NCI-H82 treated with DMSO at 0.1 percent for 48 hours (cell line): ENCODE measurements at regions not wholly inside any gene's neighbourhood (a gene's known extent, or its start where the extent isn't known, plus 50 kb on each side); places are given as distances from the start of the nearest gene placed in this dataset.

Source experiments
- DNase-seq: peaks from one replicate; lab custom pipeline; 2025; ENCODE audit not compliant: unreplicated experiment; lab: John Stamatoyannopoulos, UW

DNA sequence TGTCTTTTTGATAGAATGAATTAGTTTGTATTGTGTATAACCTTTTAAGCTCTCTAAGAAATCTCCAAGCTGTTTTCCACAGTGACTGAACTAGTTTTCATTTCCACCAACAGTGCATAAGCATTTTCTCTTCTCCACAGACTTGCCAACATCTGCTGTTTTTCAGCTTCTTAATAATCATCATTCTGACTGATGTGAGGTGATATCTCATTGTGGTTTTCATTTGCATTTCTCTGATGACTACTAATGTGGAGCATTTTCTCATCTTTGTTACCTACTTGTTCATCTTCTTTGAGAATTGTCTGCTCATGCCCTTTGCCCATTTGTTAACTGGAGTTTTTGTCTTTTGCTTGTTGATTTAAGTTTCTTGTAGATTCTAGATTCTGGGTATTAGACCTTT is 777.5 kb downstream of the OTOL1 start:
- DNase-seq: no peak

DNA sequence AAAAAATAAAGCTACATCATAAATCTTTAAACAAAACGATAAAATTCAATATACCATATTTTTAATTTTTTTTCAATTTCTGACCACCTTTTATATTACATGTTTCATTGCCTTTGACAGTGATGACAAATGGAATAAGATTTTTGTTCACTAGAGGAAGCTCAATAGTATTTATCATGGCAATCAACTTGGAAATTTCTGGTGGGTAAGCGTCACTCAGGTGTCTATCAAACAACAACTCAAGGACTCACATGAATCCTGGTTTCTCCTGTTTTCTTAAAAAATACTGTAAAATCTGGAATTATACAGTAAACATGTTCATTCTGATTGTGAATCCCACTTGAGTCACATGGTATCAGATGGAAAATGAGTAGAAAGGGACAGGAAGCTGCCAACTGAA is 782.2 kb downstream of the OTOL1 start:
- DNase-seq: no peak

DNA sequence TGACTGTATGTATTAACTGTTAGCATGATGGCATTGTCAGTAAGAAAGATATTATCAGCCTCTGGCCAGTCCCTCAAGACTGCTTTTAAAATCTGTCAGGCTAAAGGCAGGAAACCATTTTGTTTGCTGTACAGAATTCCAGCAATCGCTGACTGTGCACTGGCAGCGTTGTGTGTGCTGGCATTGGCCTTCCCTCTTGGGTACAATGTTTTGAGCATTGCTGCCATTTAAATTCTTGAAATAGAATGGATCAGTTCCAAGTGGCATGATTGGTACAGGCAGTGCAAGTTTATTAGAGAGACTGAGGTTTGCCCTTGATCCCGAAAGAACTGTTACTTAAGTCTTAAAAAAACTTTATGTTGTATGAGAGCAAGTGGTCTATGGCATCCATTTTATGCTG is 788.7 kb downstream of the OTOL1 start:
- no peak for DNase-seq

DNA sequence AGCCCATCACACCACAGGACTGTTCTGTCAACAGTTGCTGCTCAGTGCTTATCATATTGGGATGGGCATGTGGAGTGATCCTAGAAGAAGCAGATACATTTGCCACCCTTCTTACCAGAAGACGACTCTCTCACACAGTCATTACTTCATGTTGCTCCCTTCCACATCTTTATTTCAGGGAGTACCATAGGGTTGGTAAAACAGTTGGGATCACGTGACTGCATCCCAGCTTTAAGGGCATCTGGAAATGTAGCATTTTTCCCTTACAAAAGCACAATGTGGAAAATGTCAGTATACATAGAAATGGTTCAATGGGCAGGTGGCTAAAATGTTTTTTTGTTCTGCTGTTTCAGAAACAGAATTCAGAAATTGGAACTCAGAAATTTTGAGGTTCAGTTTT is 791.0 kb downstream of the OTOL1 start:
- no peak for DNase-seq

DNA sequence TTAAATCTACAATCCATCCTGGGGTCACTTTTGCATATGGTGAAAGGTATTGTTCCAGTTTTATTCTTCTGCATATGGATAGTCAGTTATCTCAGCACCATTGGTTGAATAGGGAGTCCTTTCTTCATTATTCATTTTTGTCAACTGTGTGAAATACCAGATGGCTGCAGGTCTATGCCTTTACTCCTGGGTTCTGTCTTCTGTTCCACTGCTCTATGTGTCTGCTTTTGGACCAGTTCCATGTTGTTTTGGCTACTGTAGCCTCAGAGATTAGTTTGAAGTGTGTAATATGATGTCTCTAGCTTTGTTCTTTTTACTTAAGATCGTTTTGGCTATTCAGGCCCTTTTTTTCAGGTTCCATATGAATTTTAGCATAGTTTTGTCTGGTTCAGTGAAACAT is 795.8 kb downstream of the OTOL1 start:
- DNase-seq: no peak

DNA sequence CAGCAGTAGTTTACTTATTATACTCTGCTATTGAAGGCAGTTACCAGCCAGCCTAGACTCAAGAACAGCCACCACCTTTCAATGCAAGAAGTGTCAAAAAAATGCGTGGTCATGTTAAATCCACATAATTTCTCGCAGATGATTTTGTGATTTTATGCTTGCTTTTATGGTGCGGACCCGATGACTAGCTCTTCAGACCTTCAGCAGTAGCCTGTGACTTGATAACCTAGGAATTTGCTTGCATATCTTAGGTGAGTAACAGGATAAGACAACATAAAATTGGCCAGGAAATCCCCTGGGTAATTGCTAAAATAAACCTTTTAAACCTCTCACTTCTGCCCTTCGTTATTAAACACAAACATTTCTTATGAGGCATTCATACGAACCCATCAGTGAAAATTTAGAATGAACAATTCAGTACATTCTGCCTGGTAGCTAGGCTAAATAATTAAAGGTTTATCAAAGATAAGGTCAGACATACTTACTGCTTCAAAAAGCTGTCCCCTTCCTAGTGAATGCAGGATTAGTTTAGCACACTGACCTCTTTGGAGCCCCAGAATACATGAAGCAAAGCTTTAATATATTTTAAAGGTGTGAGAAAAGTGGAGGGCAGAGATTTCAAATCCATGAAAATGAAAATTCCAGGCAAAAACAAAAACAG is 798.8 kb downstream of the OTOL1 start:
- no peak for DNase-seq

DNA sequence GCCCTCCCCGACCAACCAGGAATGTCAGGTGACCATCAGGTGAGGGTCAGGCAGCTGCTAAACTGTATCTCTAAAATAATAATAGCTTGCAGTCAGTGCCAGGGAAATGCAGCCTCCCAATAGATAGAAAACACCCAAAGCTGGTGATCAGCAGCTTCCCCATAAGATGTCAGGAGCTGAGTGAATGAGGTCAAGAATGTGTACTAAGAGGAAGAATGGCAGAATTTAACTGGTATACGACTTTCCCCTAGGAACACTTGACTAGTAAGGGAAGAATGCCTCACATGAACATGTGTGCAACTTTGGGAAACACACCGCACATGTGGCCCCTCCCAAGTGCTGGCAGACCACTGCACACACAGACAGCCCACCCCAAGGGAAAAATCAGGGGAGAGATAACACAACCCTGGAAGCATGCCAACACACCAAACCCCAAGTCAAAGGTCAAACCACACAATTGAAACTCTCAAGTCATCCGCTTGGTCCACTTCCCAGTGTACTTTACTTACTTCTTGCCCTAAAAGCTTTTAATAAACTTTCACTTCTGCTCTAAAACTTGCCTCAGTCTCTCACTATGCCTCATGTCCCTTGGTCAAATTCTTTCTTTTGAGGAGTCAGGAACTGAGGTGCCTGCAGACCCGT is 806.5 kb downstream of the OTOL1 start:
- DNase-seq: no peak

DNA sequence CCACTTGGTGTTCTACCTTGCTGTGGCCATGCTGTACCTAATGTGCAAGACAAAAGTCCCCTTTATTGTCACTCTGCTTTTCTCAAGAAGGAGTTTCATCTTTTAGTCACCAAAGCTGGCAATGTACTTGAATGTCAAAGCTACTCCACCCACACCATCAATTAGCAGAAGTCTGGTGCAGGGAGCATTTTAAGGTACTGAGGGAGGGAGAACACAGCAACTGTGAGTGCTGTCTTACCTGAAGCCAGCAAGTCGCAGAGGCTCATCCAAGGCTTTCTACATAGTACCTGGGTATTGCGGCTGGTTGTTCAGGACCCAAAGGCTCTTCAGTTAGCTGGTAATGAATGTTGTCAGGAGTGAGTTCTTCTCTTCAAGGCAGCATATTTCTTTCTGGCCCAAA is 820.4 kb downstream of the OTOL1 start:
- DNase-seq: no peak

DNA sequence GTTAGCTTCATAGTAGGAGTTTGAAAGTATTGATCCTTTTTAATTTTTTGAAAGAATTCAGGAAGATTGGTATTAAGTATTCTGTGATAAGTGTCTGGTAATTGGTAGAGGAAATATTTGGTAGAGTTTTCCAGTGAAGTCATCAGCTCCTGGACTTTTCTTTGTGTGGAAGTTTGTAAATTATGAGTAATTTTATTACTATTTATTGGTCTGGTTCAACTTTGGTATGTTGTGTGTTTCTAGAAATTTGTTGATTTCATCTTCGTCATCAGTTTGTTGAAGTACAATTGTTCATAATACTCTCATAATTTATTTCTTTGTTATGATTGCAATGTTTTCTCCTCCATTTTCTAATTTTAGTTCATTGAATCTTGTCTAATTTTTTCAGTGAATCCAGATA is 832.0 kb downstream of the OTOL1 start:
- DNase-seq: no peak

DNA sequence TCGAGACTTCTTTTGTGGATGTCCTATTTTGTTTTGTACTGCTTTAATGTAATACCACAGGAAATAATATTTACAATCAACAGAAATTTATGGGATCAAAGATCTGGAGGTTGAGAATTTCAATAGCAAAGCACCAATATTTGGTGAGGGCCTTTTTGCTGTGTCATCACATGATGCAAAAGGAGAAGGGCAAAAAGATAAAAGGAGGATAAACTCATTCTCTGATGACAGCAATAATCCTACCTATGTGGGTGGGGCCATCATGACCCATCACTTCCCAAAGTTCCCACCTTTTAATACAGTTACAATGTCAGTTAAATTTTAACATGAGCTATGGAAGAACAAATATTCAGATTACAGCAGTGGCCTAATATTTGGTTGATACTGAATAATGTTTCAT is 832.9 kb downstream of the OTOL1 start:
- DNase-seq: no peak

DNA sequence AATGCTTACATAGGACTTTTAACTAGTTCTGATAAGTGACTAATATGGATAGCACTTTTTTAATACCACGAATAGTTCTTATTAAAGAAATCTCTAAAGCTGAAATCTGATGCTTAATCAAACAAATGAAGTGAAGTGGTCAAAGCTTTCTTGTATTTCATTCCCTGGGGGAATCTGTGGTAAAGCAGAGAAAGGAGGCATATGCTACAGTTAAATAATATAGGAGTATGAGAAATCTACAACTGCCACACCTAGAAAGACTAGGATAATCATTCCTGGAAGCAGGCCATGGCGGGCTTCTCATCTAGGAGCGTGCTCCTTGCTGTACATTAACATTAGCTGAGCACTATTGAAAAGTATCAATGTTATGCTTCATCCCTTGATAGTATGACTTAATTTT is 835.7 kb downstream of the OTOL1 start:
- DNase-seq: no peak

DNA sequence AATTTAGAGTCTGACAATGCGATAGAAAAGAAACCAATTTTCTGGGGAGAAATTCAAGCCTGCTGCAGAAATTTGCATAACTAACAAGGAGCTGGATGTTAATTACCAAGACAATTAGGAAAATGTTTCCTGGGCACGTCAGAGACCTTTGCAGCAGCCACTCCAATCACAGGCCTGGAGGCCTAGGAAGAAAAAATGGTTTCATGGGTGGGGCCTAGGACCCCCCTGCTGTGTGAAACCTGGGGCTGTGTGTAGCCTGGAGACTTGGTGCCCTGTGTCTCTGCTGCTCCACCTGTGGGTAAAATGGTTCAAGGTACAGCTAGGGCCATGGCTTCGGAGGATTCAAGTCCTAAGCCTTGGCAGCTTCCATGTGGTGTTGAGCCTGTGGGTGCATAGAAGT is 837.9 kb downstream of the OTOL1 start:
- no peak for DNase-seq

DNA sequence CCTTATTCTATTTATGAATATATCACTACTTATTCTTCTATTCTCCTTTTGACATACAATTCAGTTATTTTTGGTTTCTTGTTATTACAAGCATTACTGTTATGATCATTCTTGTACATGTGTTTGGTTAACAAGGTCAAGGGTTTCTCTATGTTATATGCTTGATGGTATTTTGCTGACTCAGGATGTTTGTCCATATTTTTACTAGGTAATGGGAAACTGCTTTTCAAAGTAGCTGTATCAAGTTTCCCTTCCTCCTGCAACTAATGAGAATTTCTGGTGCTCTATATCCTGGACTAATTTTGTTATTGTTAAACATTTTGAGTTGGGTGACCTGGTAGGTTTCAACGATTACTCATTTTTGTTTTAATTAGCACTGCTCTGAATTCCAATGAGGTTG is 841.0 kb downstream of the OTOL1 start:
- DNase-seq: no peak

DNA sequence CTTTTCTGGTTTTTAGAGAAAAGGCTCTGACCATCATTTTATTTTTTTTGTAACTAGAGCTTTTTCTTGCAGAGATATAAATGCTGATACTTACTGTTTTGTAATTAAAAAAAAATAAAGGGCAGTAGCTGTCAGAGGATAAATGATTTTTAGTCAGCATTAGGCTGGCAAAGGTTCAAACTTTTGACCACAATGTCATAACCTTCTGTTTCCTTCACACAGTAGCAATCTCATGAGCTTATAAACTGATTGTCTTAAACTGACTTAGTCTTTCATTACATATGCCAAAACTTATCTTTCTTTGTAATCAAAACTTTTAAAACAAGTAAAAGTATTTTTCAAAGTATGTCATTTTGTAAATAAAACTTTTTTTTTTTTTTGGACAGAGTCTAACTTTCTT is 841.9 kb downstream of the OTOL1 start:
- DNase-seq: no peak

DNA sequence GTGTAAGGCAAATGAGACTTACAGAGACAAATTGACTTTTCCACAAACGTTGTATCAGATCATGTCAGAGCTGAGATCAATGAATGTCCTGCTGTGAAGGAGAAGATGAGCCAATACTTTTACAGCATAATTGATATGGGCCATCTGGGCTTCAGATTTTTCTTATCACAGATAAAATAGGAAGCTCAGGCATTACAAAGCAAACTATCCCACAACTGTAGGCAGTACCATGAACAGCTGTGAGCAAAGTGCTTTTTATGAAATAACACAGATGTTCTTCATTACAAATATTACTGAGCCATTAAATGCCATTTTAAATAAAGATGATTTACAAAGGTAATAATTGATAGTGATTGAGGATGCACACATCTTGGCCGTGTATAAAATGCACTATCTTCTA is 852.3 kb downstream of the OTOL1 start:
- DNase-seq: no peak

DNA sequence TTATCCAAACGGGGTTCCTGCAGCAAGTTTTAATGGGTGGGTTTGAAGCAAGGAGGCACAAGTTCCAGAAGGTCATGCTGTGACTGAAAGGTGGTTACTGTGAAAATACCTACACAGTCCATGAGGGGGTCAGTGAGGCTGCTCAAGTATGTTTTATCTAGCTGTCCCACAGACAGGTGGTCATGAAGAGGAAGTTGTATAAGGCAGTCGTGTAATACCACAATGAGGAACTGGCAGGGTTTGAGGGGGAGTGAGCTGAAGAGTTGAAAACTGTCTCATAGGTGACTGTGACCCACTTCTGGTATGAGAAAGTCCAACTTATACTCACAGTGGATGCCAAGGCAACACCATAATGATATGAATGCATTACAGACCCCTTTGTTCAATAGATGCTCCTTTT is 856.8 kb downstream of the OTOL1 start:
- DNase-seq: no peak

DNA sequence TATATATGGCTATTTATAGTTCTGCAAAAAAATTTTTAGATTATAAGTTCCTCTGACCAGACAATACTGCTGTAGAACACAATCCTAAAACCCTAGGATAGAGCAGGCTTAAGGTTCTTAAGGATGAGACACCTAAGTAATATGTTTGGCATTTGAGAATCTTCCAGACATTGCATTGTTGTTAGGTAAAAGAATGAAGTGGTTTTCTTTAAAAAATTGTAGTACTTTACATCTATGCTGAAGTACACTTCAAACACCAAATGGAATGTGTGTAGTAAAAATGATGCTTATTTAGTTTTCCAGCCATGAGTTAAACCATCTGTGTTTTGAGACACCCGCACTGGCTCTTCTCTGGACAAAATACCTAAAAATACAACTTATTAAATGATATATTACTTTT is 857.7 kb downstream of the OTOL1 start:
- DNase-seq: no peak

DNA sequence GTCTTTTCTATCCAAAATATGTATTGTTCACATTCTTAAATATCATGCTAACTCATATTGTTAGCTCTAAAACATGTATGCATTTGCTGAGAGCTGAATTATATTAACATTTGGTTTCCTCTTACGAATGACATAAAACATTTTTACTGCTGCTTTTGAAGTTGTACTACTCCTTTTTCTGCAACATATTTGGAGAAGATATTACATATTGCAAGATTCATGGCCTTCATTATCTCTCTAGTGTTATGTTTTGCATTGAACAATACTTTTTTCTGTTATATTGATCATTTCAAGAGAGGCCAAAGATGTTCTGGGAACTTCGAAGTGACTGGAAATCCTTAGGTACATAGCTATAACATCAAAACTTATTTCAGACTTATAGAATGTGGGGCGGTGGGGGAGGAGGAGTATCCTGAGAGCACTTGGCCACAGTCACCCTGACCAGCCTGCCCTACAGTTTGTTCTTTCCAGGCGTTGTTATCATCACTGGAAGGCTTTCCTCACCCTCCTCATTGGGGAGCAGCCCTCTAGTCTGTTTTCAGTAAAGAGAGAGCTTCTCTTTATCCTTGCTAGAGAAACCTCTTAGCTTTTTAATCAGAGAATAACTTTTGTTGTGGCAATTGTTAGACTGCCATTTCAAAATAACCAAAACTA is 868.6 kb downstream of the OTOL1 start:
- DNase-seq: no peak

DNA sequence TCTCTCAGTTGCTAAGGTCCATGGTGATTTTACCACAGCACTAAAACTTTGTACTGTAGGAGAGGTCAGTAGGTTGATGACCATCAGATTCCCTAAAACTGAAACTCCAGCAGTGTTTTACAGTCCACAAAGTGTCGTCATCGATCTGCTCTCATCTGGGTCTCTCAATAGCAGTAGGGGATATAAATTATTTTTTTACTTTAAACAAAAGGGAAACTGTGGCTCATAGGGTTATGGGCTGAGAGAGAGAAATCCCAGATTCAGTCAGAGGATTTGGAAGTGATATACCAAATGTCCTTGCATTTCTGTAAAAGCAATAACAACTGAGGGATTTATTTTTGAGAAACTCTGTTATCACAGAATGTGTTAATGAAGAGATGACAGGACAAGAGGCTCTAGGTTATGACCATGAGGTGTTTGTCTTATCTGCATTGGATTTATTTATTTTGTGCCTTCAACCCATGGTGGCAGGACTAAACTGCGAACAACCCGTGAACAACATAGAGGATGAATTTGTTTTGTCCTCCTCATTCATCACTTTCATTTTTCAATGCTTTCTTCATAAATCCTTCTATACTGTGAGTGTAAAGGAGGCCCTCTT is 869.7 kb downstream of the OTOL1 start:
- DNase-seq: no peak

DNA sequence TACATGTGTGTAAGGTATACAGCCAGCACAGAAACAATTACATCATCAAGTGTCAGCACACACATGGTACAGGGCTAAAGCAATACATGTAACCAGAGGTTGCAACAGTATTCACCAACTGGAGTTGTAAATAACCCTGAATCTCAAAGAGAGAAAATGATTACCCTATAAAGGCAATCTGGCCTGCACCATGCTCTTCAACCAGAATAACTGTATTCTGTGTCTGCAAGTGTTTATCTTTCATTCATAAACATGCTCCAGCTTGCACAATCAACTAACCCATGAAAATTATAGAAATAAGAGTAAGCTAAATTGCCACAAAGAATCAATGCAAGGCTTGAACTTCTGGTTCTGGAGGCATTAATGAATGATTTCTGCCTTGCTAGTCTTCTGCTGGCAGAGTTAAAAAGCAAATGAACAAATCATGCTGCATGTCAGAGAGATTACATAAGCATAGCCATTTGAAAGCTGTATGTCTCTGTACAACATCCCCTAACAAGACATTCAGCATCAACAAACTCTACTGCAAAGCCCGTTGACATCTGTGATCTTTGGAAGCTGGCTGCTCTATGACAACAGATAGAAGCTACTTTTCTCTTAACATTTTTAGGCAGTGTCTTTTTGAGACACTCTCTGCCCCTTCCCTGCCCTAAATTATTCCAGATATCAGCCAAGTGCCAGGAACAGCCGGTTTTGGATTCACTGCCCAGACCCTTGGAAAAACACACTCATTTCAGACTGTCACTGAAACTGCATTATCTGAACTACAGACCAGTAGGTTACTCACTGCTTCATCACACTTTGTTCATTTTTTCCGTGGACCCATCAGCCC is 871.0 kb downstream of the OTOL1 start:
- DNase-seq: no peak

DNA sequence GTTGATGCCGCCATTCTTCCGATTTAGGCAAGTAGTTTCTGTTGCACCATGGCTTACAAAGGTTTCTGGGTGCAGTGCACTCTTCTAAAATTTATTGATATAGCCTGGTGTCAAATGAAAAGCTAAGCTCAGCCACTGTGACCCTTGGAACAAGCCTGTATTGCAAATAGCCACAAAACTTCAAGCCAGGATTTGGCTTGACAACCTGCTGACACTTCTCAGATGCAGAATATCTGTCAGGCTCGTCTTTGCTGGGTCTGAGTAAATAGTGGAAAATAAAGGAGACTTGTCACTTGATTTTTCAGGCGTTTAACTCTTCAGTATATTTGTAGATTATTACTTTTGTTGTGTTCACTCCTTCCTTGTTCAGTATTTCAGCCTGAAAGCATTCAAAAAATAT is 871.8 kb downstream of the OTOL1 start:
- DNase-seq: no peak
